ENCODE measurements at regions not wholly inside any gene's neighbourhood (a gene's known extent, or its start where the extent isn't known, plus 50 kb on each side); places are given as distances from the start of the nearest gene placed in this dataset.

GRCh38 chr4:54813674-54814073 is 155.9 kb downstream of the KIT start:
- TF ChIP-seq ZNF274 (IDR thresholded peaks at IDR 0.05; ENCODE audit: low read depth, low read length) = no peak
- TF ChIP-seq YY1 (IDR thresholded peaks at IDR 0.05; ENCODE audit: insufficient read depth, insufficient read length) = no peak
- TF ChIP-seq SUZ12 (IDR thresholded peaks at IDR 0.05; ENCODE audit: extremely low read depth, insufficient read depth, insufficient read length) = no peak
